HG03175 (cell line): ENCODE measurements at regions not wholly inside any gene's neighbourhood (a gene's known extent, or its start where the extent isn't known, plus 50 kb on each side); places are given as distances from the start of the nearest gene placed in this dataset.

Source experiments
- ATAC-seq: cut with Tn5 transposase; IDR thresholded peaks from one replicate; pipeline ENCODE4 v1.9.1; 2021; ENCODE audit warnings: mild to moderate bottlenecking, moderate library complexity; ENCODE audit not compliant: unreplicated experiment

GRCh38 chr13:55190996-55191395 lies 1949.7 kb upstream of the PRR20A start:
- no peak for ATAC-seq

GRCh38 chr13:55199134-55199533 lies 1941.6 kb upstream of the PRR20A start:
- ATAC-seq: no peak

GRCh38 chr13:55214841-55215345 lies 1925.8 kb upstream of the PRR20A start:
- ATAC-seq: no peak

- ATAC-seq: no peak
These were observed 1921.2 kb upstream of the PRR20A start for GRCh38 chr13:55219538-55219937.

GRCh38 chr13:55229906-55230569 lies 1910.7 kb upstream of the PRR20A start:
- no peak for ATAC-seq

- no peak for ATAC-seq
These were observed 1910.2 kb upstream of the PRR20A start for GRCh38 chr13:55230570-55230908.

GRCh38 chr13:55234311-55234710 lies 1906.4 kb upstream of the PRR20A start:
- ATAC-seq: no peak

GRCh38 chr13:55245005-55245644 lies 1895.6 kb upstream of the PRR20A start:
- ATAC-seq: no peak

GRCh38 chr13:55255236-55255635 lies 1885.5 kb upstream of the PRR20A start:
- no peak for ATAC-seq

- ATAC-seq: no peak
These were observed 1877.7 kb upstream of the PRR20A start for GRCh38 chr13:55263045-55263444.

GRCh38 chr13:55266644-55267043 lies 1874.1 kb upstream of the PRR20A start:
- no peak for ATAC-seq

GRCh38 chr13:55298201-55298600 lies 1842.5 kb upstream of the PRR20A start:
- no peak for ATAC-seq

GRCh38 chr13:55302568-55302967 lies 1838.2 kb upstream of the PRR20A start:
- ATAC-seq: no peak

- ATAC-seq: no peak
These were observed 1832.8 kb upstream of the PRR20A start for GRCh38 chr13:55307909-55308308.

- no peak for ATAC-seq
These were observed 1798.8 kb upstream of the PRR20A start for GRCh38 chr13:55341891-55342290.

- no peak for ATAC-seq
These were observed 1795.5 kb upstream of the PRR20A start for GRCh38 chr13:55345224-55345623.

- no peak for ATAC-seq
These were observed 1793.2 kb upstream of the PRR20A start for GRCh38 chr13:55347528-55347927.

- ATAC-seq: no peak
These were observed 1781.7 kb upstream of the PRR20A start for GRCh38 chr13:55359067-55359466.

- ATAC-seq: no peak
These were observed 1779.6 kb upstream of the PRR20A start for GRCh38 chr13:55361141-55361540.

GRCh38 chr13:55366676-55367075 lies 1774.0 kb upstream of the PRR20A start:
- ATAC-seq: no peak

- no peak for ATAC-seq
These were observed 1746.2 kb upstream of the PRR20A start for GRCh38 chr13:55394470-55394869.

- no peak for ATAC-seq
These were observed 1737.8 kb upstream of the PRR20A start for GRCh38 chr13:55402870-55403269.
